Lower leg skin (tissue), 3 donors: ENCODE measurements at regions not wholly inside any gene's neighbourhood (a gene's known extent, or its start where the extent isn't known, plus 50 kb on each side); places are given as distances from the start of the nearest gene placed in this dataset.

ENCODE experiments used
- POLR2A ChIP-seq, 2 donors: fragments of 450-650 bp; IDR thresholded peaks; one replicate each; pipeline ENCODE4 v1.6.1; 2016 to 2017; ENCODE audit warnings: antibody characterized with exemption in 2 of 2, mild to moderate bottlenecking in 1 of 2, moderate library complexity in 1 of 2
- TF ChIP-seq, protein P1 (sequence below), 3 donors: fragments of 450-650 bp; IDR thresholded peaks; one replicate each; pipeline ENCODE4 v1.5.1; 2016; ENCODE audit warnings: antibody characterized with exemption in 3 of 3, mild to moderate bottlenecking in 3 of 3, moderate library complexity in 2 of 3

DNA sequence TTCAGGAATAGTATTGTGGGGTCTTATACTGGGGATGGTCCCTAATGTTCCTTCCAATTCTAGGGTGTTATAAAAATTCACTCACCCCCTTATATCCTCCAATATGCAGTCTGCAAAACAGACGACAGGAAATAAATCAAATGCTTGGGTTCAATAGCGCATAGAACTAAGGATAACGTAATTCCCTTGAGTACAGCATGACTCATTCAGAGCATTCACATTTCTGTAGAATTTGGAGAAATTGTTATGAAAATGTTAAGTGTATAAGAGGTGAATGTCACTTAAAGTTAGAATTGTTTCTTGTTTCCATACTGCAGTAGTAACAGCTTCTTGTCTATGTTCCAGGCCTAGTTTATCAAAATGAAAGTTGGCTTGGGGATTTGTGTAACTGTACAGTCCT, 271.4 kb downstream of the RPS29 start:
- no peak for TF ChIP-seq POLR2A (IDR thresholded peaks at IDR 0.05)
- TF ChIP-seq, protein P1, sequence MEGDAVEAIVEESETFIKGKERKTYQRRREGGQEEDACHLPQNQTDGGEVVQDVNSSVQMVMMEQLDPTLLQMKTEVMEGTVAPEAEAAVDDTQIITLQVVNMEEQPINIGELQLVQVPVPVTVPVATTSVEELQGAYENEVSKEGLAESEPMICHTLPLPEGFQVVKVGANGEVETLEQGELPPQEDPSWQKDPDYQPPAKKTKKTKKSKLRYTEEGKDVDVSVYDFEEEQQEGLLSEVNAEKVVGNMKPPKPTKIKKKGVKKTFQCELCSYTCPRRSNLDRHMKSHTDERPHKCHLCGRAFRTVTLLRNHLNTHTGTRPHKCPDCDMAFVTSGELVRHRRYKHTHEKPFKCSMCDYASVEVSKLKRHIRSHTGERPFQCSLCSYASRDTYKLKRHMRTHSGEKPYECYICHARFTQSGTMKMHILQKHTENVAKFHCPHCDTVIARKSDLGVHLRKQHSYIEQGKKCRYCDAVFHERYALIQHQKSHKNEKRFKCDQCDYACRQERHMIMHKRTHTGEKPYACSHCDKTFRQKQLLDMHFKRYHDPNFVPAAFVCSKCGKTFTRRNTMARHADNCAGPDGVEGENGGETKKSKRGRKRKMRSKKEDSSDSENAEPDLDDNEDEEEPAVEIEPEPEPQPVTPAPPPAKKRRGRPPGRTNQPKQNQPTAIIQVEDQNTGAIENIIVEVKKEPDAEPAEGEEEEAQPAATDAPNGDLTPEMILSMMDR (IDR thresholded peaks at IDR 0.05): no peak
